Activated B cell treated with CpG ODN at 0.5 μM for 24 hours (primary cell): ENCODE measurements at regions not wholly inside any gene's neighbourhood (a gene's known extent, or its start where the extent isn't known, plus 50 kb on each side); places are given as distances from the start of the nearest gene placed in this dataset.

ENCODE experiments used
- ATAC-seq: fragments of 200-7000 bp; cut with Tn5 transposase; one replicate; pipeline ENCODE4 v1.10.0; 2021; ENCODE audit warnings: low read depth, mild to moderate bottlenecking, moderate library complexity
- CTCF ChIA-PET: fragments of 350-600 bp; sonication (Branson Sonifier 250); formaldehyde crosslinking; loops from one replicate; lab custom pipeline; 2021; ENCODE audit warnings: antibody characterized with exemption; lab: Charles Lee
- POLR2A ChIA-PET: fragments of 350-600 bp; sonication (Branson Sonifier 250); formaldehyde crosslinking; loops from one replicate; lab custom pipeline; 2021; ENCODE audit warnings: antibody characterized with exemption; lab: Charles Lee
- DNase-seq: peaks from one replicate; pipeline ENCODE4 v3.0.0; 2022
- H3K27ac Mint-ChIP-seq: one replicate; pipeline ENCODE4 v1.8.0; 2020; ENCODE audit warnings: mixed read lengths
- H3K27me3 Mint-ChIP-seq: one replicate; pipeline ENCODE4 v1.8.0; 2021; ENCODE audit warnings: mixed read lengths
- H3K36me3 Mint-ChIP-seq: one replicate; pipeline ENCODE4 v1.8.0; 2021; ENCODE audit warnings: low read depth, mixed read lengths
- H3K4me1 Mint-ChIP-seq: one replicate; pipeline ENCODE4 v1.8.0; 2021; ENCODE audit warnings: mixed read lengths
- H3K4me3 Mint-ChIP-seq: one replicate; pipeline ENCODE4 v1.8.0; 2020; ENCODE audit warnings: mild to moderate bottlenecking, mixed read lengths
- H3K9me3 Mint-ChIP-seq: one replicate; pipeline ENCODE4 v1.8.0; 2020; ENCODE audit warnings: mixed read lengths
- intact Hi-C: fragments of 100-400 bp; cut with micrococcal nuclease; formaldehyde crosslinking; loops from one replicate; pipeline ENCODE4 v1.15.1; 2024
- TF ChIP-seq, protein P1 (sequence below): fragments of 200-600 bp; IDR thresholded peaks from one replicate; pipeline ENCODE4 v1.8.0; 2022; ENCODE audit warnings: antibody characterized with exemption, mild to moderate bottlenecking

GRCh38 chr18:78768221-78768620, 211.4 kb upstream of the SALL3 start:
- intact Hi-C loops: no loop called here
- ChIA-PET CTCF (no interaction called here), POLR2A (no interaction called here)
- TF ChIP-seq, protein P1, sequence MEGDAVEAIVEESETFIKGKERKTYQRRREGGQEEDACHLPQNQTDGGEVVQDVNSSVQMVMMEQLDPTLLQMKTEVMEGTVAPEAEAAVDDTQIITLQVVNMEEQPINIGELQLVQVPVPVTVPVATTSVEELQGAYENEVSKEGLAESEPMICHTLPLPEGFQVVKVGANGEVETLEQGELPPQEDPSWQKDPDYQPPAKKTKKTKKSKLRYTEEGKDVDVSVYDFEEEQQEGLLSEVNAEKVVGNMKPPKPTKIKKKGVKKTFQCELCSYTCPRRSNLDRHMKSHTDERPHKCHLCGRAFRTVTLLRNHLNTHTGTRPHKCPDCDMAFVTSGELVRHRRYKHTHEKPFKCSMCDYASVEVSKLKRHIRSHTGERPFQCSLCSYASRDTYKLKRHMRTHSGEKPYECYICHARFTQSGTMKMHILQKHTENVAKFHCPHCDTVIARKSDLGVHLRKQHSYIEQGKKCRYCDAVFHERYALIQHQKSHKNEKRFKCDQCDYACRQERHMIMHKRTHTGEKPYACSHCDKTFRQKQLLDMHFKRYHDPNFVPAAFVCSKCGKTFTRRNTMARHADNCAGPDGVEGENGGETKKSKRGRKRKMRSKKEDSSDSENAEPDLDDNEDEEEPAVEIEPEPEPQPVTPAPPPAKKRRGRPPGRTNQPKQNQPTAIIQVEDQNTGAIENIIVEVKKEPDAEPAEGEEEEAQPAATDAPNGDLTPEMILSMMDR: no peak
- Mint-ChIP-seq H3K27me3 (no peaks in the 10 kb centered on the region), H3K4me1 (no peaks in the 10 kb centered on the region), H3K4me3 (no peak overlapping the region), H3K9me3 (peaks cover 2% of the 10 kb centered on the region), H3K36me3 (no peaks in the 10 kb centered on the region), H3K27ac (no peak overlapping the region)
- ATAC-seq (no peak), DNase-seq (no peak)

GRCh38 chr18:78768656-78769501, 210.7 kb upstream of the SALL3 start:
- POLR2A ChIA-PET: no interaction called here
- no peak overlapping the region for H3K4me3 Mint-ChIP-seq
- no peaks in the 10 kb centered on the region for H3K9me3 Mint-ChIP-seq
- no peak overlapping the region for H3K27ac Mint-ChIP-seq
- H3K36me3 Mint-ChIP-seq: no peaks in the 10 kb centered on the region
- no peaks in the 10 kb centered on the region for H3K27me3 Mint-ChIP-seq
- DNase-seq (no peak), ATAC-seq (no peak)
- intact Hi-C loops: no loop called here
- H3K4me1 Mint-ChIP-seq: no peaks in the 10 kb centered on the region
- TF ChIP-seq, protein P1: no peak
- CTCF ChIA-PET: no interaction called here

- no peak overlapping the region for H3K27ac Mint-ChIP-seq
- H3K36me3 Mint-ChIP-seq: no peaks in the 10 kb centered on the region
- no peaks in the 10 kb centered on the region for H3K27me3 Mint-ChIP-seq
- TF ChIP-seq, protein P1: no peak
- H3K9me3 Mint-ChIP-seq: no peaks in the 10 kb centered on the region
- H3K4me1 Mint-ChIP-seq: no peaks in the 10 kb centered on the region
- ChIA-PET CTCF (no interaction called here), POLR2A (no interaction called here)
- no peak for DNase-seq
- H3K4me3 Mint-ChIP-seq: no peak overlapping the region
- ATAC-seq: no peak
- intact Hi-C loops: no loop called here
Observed at GRCh38 chr18:78769502-78770105, 210.0 kb upstream of the SALL3 start.

DNA sequence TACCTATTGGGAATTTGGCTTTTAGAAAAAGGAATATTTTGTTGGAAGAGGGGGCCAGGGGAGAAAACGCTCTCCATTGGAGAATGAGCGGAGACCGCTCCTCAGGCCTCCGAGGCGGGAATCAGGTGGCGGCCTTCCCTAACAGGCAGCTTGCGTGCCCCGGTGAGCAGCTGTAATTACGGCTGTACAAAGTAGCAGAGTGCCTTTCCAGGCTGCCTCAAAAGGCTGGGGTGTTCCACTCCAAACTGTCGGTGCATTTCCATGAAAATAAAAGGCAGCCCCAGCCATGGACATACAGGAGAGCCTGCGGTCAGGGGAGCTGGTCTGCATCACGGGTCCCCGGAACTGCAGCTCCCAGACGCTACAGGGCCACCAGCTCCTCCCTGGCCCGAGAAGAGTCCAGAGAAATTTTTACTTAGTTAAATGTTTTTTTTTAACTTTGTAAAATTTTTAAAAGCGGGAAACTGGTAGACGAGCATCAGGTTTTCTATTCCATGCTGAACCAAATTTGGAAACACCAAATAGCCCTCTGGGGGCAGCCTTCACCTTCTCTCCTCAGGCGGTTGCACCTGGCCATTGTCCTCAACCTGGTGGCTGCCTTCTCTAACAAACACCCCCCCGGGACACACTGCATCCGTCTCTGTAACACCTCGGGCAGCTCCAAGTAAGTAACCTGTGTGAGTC, 209.3 kb upstream of the SALL3 start:
- Mint-ChIP-seq H3K9me3 (no peaks in the 10 kb centered on the region), H3K36me3 (no peaks in the 10 kb centered on the region), H3K4me3 (no peak overlapping the region), H3K4me1 (no peaks in the 10 kb centered on the region), H3K27ac (no peak overlapping the region), H3K27me3 (no peaks in the 10 kb centered on the region)
- ChIA-PET CTCF (no interaction called here), POLR2A (no interaction called here)
- no peak for DNase-seq
- TF ChIP-seq, protein P1: no peak
- ATAC-seq: no peak
- intact Hi-C loops: no loop called here

DNA sequence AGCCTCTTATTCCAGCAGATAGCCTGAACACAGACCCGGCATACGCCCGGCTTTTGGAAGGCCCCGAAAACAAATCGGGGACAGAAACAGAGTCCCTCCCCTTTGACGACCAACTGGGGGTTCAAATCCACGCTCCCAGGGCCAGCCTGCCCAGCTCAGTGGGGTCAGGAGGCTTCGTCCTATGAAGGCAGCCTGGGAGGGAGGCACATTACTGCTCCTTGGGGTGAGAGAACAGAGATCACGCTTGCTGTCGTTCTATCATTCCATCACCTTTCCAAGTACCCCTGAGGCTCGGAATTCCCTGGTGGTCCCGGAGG, 208.8 kb upstream of the SALL3 start:
- intact Hi-C loops: no loop called here
- TF ChIP-seq, protein P1: no peak
- CTCF ChIA-PET: no interaction called here
- Mint-ChIP-seq H3K4me3 (no peak overlapping the region), H3K27me3 (no peaks in the 10 kb centered on the region), H3K36me3 (no peaks in the 10 kb centered on the region), H3K27ac (no peak overlapping the region), H3K4me1 (no peaks in the 10 kb centered on the region), H3K9me3 (no peaks in the 10 kb centered on the region)
- POLR2A ChIA-PET: no interaction called here
- ATAC-seq (no peak), DNase-seq (no peak)
